ENCODE measurements at regions not wholly inside any gene's neighbourhood (a gene's known extent, or its start where the extent isn't known, plus 50 kb on each side); places are given as distances from the start of the nearest gene placed in this dataset.

- no peaks in the 10 kb centered on the region for H3K36me3 ChIP-seq (ENCODE audit: insufficient read depth, low read length)
- no peaks in the 10 kb centered on the region for H3K9me2 ChIP-seq (ENCODE audit: insufficient read depth, low read length)
- no peak overlapping the region for H3K27ac ChIP-seq (ENCODE audit: low read length)
- H2AFZ ChIP-seq (ENCODE audit: low read depth, low read length): no peak overlapping the region
- H3F3A ChIP-seq (ENCODE audit: insufficient read depth, low read length, poor library complexity, severe bottlenecking): no peaks in the 10 kb centered on the region
- no peak overlapping the region for H3K4me3 ChIP-seq (ENCODE audit: low read length)
- no peaks in the 10 kb centered on the region for H3K79me2 ChIP-seq (replicated peaks; ENCODE audit: insufficient read depth, low read length)
- H3K27me3 ChIP-seq (ENCODE audit: insufficient read depth, low read depth, low read length): no peaks in the 10 kb centered on the region
- no peak overlapping the region for H3K4me2 ChIP-seq (ENCODE audit: low read length)
- no peaks in the 10 kb centered on the region for H4K20me1 ChIP-seq (ENCODE audit: insufficient read depth)
- H3K9me3 ChIP-seq (ENCODE audit: low read length): no peaks in the 10 kb centered on the region
- no peak overlapping the region for H3K9ac ChIP-seq (ENCODE audit: low read length)
- TF ChIP-seq POLR2AphosphoS5 (IDR thresholded peaks at IDR 0.05) (no peak), RAD21 (conservative IDR thresholded peaks at IDR 0.05) (no peak), EP300 (conservative IDR thresholded peaks at IDR 0.05; ENCODE audit: poor library complexity, severe bottlenecking) (no peak), MXI1 (conservative IDR thresholded peaks at IDR 0.05; ENCODE audit: poor library complexity, severe bottlenecking) (no peak), REST (IDR thresholded peaks at IDR 0.05; ENCODE audit: borderline replicate concordance) (no peak), EZH2 (IDR thresholded peaks at IDR 0.05; ENCODE audit: borderline replicate concordance, insufficient read depth, low read length, poor library complexity, severe bottlenecking) (no peak), TAF1 (IDR thresholded peaks at IDR 0.05; ENCODE audit: low read depth) (no peak), SMC3 (conservative IDR thresholded peaks at IDR 0.05; ENCODE audit: poor library complexity) (no peak), CTCF (IDR thresholded peaks at IDR 0.05; ENCODE audit: poor library complexity, severe bottlenecking) (no peak)
Measured at GRCh38 chr2:8566774-8567468, 114.9 kb upstream of the ID2 start.

- H3K4me2 ChIP-seq (ENCODE audit: low read length): no peak overlapping the region
- no peak overlapping the region for H3K9ac ChIP-seq (ENCODE audit: low read length)
- H3K27me3 ChIP-seq (ENCODE audit: insufficient read depth, low read depth, low read length): no peaks in the 10 kb centered on the region
- no peaks in the 10 kb centered on the region for H3K36me3 ChIP-seq (ENCODE audit: insufficient read depth, low read length)
- H3K79me2 ChIP-seq (replicated peaks; ENCODE audit: insufficient read depth, low read length): no peaks in the 10 kb centered on the region
- no peaks in the 10 kb centered on the region for H3K9me3 ChIP-seq (ENCODE audit: low read length)
- no peaks in the 10 kb centered on the region for H3K9me2 ChIP-seq (ENCODE audit: insufficient read depth, low read length)
- no peak overlapping the region for H3K4me3 ChIP-seq (ENCODE audit: low read length)
- H3F3A ChIP-seq (ENCODE audit: insufficient read depth, low read length, poor library complexity, severe bottlenecking): no peaks in the 10 kb centered on the region
- TF ChIP-seq CTCF (IDR thresholded peaks at IDR 0.05; ENCODE audit: poor library complexity, severe bottlenecking) (no peak), EZH2 (IDR thresholded peaks at IDR 0.05; ENCODE audit: borderline replicate concordance, insufficient read depth, low read length, poor library complexity, severe bottlenecking) (no peak), SMC3 (conservative IDR thresholded peaks at IDR 0.05; ENCODE audit: poor library complexity) (no peak), RAD21 (conservative IDR thresholded peaks at IDR 0.05) (no peak), REST (IDR thresholded peaks at IDR 0.05; ENCODE audit: borderline replicate concordance) (no peak), TAF1 (IDR thresholded peaks at IDR 0.05; ENCODE audit: low read depth) (no peak), MXI1 (conservative IDR thresholded peaks at IDR 0.05; ENCODE audit: poor library complexity, severe bottlenecking) (no peak), POLR2AphosphoS5 (IDR thresholded peaks at IDR 0.05) (no peak), EP300 (conservative IDR thresholded peaks at IDR 0.05; ENCODE audit: poor library complexity, severe bottlenecking) (no peak)
- no peaks in the 10 kb centered on the region for H4K20me1 ChIP-seq (ENCODE audit: insufficient read depth)
- H2AFZ ChIP-seq (ENCODE audit: low read depth, low read length): no peak overlapping the region
- no peak overlapping the region for H3K27ac ChIP-seq (ENCODE audit: low read length)
Measured at GRCh38 chr2:8567469-8568260, 114.2 kb upstream of the ID2 start.

Data from neural cell (in vitro differentiated cells).